Endothelial cell of umbilical vein (primary cell): ENCODE measurements at regions not wholly inside any gene's neighbourhood (a gene's known extent, or its start where the extent isn't known, plus 50 kb on each side); places are given as distances from the start of the nearest gene placed in this dataset.

Experiments
- EZH2 ChIP-seq: IDR thresholded peaks from 2 replicates; pipeline ENCODE4 v1.6.1; 2012; ENCODE audit warnings: borderline replicate concordance, low read depth, mild to moderate bottlenecking, moderate library complexity, low read length, inconsistent platforms; ENCODE audit not compliant: severe bottlenecking
- POLR2A ChIP-seq: IDR thresholded peaks from 2 replicates; pipeline ENCODE4 v1.6.1; 2012; ENCODE audit warnings: low read depth, mild to moderate bottlenecking, control low read depth, low read length
- TF ChIP-seq, protein P1 (sequence below): IDR thresholded peaks from 2 replicates; pipeline ENCODE4 v1.6.1; 2011; ENCODE audit not compliant: insufficient read depth, insufficient read length
- TF ChIP-seq, protein P2 (sequence below), 2 donors: IDR thresholded peaks; 1 replicate in 1 of 2; 2 replicates in 1 of 2; pipeline ENCODE4 v1.5.1; 2011; ENCODE audit warnings: low read length in 2 of 2, mild to moderate bottlenecking in 2 of 2, moderate library complexity in 2 of 2, control low read depth in 1 of 2, inconsistent platforms in 1 of 2, low read depth in 1 of 2; ENCODE audit not compliant: insufficient read depth in 1 of 2; ENCODE audit errors: extremely low read depth in 1 of 2

DNA sequence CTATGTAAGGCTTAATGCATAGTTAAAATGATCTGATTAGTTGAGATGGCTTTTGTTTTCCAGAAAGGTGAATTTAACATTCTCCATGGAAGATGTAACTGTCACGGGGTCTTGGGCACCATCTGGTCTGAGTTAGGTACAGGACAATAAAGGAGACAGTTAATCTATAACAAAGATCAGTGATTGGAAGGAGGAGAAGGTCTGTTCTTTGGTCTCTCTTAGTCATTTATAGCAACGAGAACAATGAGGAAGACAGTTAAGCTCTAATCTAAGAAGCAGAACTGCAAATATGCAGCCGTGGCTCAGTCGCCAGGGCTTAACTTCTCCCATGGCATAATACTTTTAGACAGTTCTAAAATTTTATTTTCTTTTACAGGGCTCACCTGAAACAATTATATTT lies 405.5 kb upstream of the SULF2 start:
- TF ChIP-seq, protein P1, sequence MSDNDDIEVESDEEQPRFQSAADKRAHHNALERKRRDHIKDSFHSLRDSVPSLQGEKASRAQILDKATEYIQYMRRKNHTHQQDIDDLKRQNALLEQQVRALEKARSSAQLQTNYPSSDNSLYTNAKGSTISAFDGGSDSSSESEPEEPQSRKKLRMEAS, result no peak
- no peak for TF ChIP-seq POLR2A
- TF ChIP-seq, protein P2, sequence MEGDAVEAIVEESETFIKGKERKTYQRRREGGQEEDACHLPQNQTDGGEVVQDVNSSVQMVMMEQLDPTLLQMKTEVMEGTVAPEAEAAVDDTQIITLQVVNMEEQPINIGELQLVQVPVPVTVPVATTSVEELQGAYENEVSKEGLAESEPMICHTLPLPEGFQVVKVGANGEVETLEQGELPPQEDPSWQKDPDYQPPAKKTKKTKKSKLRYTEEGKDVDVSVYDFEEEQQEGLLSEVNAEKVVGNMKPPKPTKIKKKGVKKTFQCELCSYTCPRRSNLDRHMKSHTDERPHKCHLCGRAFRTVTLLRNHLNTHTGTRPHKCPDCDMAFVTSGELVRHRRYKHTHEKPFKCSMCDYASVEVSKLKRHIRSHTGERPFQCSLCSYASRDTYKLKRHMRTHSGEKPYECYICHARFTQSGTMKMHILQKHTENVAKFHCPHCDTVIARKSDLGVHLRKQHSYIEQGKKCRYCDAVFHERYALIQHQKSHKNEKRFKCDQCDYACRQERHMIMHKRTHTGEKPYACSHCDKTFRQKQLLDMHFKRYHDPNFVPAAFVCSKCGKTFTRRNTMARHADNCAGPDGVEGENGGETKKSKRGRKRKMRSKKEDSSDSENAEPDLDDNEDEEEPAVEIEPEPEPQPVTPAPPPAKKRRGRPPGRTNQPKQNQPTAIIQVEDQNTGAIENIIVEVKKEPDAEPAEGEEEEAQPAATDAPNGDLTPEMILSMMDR (IDR thresholded peaks at IDR 0.05; ENCODE audit: extremely low read depth in 1 of 2, insufficient read depth in 1 of 2, low read depth in 1 of 2, low read length in 2 of 2), result no peak
- TF ChIP-seq EZH2, result no peak
